GM10266 (cell line): ENCODE measurements at regions not wholly inside any gene's neighbourhood (a gene's known extent, or its start where the extent isn't known, plus 50 kb on each side); places are given as distances from the start of the nearest gene placed in this dataset.

ENCODE experiments used
- DNase-seq: peaks from one replicate; pipeline ENCODE4 v3.0.0; 2012; ENCODE audit errors: extremely low spot score
- CTCF ChIP-seq: IDR thresholded peaks from 2 replicates; pipeline ENCODE4 v1.5.1; 2012; ENCODE audit warnings: mild to moderate bottlenecking, low read depth; ENCODE audit not compliant: control insufficient read depth, insufficient read depth; ENCODE audit errors: missing control alignments

DNA sequence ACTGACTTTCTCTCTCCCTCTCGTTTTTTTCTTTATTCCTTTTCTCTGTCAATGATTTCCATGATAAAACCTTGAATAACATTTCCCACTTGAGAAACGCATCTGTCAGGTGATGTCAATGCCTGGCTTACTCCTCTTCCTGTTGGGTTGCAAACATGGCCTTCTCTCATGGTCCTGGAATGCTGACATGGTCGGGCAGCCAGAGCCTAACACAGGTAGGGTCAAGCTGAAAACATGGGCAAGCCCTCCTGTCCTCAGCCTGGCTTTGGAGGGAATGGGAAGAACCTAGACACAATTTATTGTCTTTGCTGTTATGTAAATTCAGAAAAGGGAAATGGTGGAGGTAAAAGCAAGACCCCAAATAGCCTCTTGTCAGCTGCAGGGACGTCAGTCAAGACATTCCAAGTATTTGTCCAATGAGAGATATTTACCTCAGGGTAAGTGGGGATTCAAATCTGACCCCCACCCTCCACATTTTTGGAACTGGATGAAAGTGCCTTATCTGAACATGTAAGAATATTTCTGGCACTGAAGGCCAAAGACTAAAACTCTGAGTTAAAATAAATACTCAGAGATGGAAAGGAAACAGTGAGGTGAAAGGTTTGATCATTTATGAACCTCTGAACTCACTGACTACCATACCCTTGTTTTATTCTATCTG lies 473.8 kb downstream of the SPRY1 start:
- DNase-seq: no peak
- no peak for TF ChIP-seq CTCF

- no peak for TF ChIP-seq CTCF
- no peak for DNase-seq
Observed at GRCh38 chr4:123871341-123871740, 474.7 kb downstream of the SPRY1 start.

DNA sequence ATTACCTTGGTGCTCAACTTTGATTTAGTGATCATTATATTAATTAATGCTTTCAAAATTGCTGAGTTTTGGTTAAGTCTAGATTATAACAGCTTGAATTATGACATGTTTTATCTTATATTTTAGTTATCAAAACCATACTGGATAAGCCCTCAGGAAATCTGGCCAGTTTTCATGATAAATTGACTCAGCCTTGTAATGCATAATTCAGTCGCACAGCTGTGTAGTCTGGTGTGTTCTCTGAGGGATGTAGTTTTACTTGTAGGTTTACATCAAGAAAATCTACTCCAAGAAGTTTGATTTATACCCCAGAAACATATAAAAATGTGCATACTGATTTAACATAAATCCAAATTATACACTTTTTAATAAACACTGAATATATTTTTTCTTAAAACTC lies 477.5 kb downstream of the SPRY1 start:
- TF ChIP-seq CTCF: no peak
- no peak for DNase-seq

- TF ChIP-seq CTCF: no peak
- DNase-seq: no peak
Observed at GRCh38 chr4:123876143-123876542, 479.5 kb downstream of the SPRY1 start.

DNA sequence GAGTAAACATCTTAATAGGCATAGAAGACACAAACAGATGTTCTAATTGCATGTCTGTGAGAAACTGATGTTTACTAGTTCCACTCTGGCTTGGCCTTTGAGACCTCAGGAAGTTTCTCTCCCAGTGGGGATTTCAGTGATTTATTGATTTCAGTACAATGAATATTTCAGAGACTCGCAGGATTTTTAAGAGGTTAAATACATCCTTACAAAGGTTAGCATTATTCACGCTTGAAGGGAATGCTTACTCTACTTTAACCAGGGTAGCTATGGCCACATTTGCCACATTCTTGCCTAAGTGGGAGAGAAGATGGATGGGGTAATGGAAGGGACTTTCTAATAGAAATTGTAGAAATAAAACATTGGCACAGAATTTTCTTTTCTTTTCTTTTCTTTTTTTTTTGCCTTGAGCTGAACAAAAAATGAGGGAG lies 480.1 kb downstream of the SPRY1 start:
- no peak for TF ChIP-seq CTCF
- DNase-seq: no peak

- no peak for DNase-seq
- TF ChIP-seq CTCF: no peak
Observed at GRCh38 chr4:123877551-123877950, 481.0 kb downstream of the SPRY1 start.

DNA sequence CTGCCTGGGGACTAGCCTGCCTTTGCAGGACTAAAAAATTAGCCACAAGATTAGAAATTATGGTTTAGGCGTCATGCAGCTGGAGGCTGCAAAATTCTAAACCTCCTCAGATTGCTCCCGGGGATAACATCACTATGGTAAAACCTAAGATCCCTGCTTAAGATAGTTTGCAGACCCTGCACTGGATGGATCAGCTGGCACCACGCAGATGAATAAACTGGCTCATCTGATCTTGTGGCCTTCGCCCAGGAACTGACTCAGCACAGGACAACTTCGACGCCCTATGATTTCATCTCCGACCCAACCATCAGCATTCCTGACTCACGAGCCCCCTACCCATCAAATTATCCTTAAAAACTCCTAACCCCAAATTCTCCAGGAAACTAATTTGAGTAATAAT lies 482.4 kb downstream of the SPRY1 start:
- DNase-seq: no peak
- no peak for TF ChIP-seq CTCF
